PC-3 (cell line): ENCODE measurements at regions not wholly inside any gene's neighbourhood (a gene's known extent, or its start where the extent isn't known, plus 50 kb on each side); places are given as distances from the start of the nearest gene placed in this dataset.

ENCODE experiments used
- ATAC-seq: fragments of 200-7000 bp; cut with Tn5 transposase; 2 replicates; pipeline ENCODE4 v1.9.1; 2020; ENCODE audit warnings: mild to moderate bottlenecking, moderate library complexity
- BruUV-seq: library from RNA; stranded (reverse); fragments of 400-500 nt; replicated peaks from 2 replicates; lab custom pipeline; 2021; lab: Mats Ljungman, UMichigan
- CTCF ChIA-PET: fragments of 300-600 bp; sonication (Branson Sonifier 250); formaldehyde crosslinking; loops from one replicate; lab custom pipeline; 2022; ENCODE audit warnings: antibody characterized with exemption; lab: Charles Lee
- POLR2A ChIA-PET: fragments of 300-600 bp; sonication (Branson Sonifier 250); formaldehyde crosslinking; loops from one replicate; lab custom pipeline; 2022; ENCODE audit warnings: antibody characterized with exemption; ENCODE audit not compliant: unreplicated experiment; lab: Charles Lee
- DNase-seq: peaks from one replicate; pipeline ENCODE4 v3.0.0-alpha.2; 2015
- H2AFZ ChIP-seq: fragments of 300-600 bp; sonication (generic); 2 replicates; pipeline ENCODE4 v1.6.0; 2016; ENCODE audit warnings: antibody characterized with exemption, low read length
- H3F3A ChIP-seq: fragments of 300-600 bp; sonication (generic); one replicate; pipeline ENCODE4 v1.6.0; 2017; ENCODE audit warnings: antibody characterized with exemption, low read length, control low read depth, mild to moderate bottlenecking; ENCODE audit not compliant: unreplicated experiment
- H3K27ac ChIP-seq: fragments of 300-600 bp; sonication (generic); 2 replicates; pipeline ENCODE4 v1.5.1; 2016; ENCODE audit warnings: mild to moderate bottlenecking, low read length
- H3K27me3 ChIP-seq: fragments of 300-600 bp; sonication (generic); 2 replicates; pipeline ENCODE4 v1.6.1; 2016; ENCODE audit warnings: low read length, mixed read lengths
- H3K36me3 ChIP-seq: fragments of 300-600 bp; sonication (generic); 2 replicates; pipeline ENCODE4 v1.6.1; 2016; ENCODE audit warnings: low read depth, mixed run types, low read length, mixed read lengths
- H3K4me1 ChIP-seq: fragments of 300-600 bp; sonication (generic); 2 replicates; pipeline ENCODE4 v1.5.1; 2016; ENCODE audit warnings: low read length; ENCODE audit not compliant: insufficient read depth
- H3K4me2 ChIP-seq: fragments of 300-600 bp; sonication (generic); 2 replicates; pipeline ENCODE4 v1.6.0; 2016; ENCODE audit warnings: low read length
- H3K4me3 ChIP-seq: fragments of 300-600 bp; sonication (generic); 2 replicates; pipeline ENCODE4 v1.5.1; 2016; ENCODE audit warnings: mild to moderate bottlenecking, low read length, mixed read lengths
- H3K79me2 ChIP-seq: fragments of 300-600 bp; sonication (generic); 2 replicates; pipeline ENCODE4 v1.6.1; 2017; ENCODE audit warnings: low read length, mixed read lengths
- H3K9ac ChIP-seq: fragments of 300-600 bp; sonication (generic); 2 replicates; pipeline ENCODE4 v1.6.0; 2016; ENCODE audit warnings: mild to moderate bottlenecking, low read length
- H3K9me2 ChIP-seq: fragments of 300-600 bp; sonication (generic); replicated peaks from 2 replicates; pipeline ENCODE4 v1.6.1; 2016; ENCODE audit warnings: mixed run types, low read length, mixed read lengths
- H3K9me3 ChIP-seq: fragments of 300-600 bp; sonication (generic); 2 replicates; pipeline ENCODE4 v1.6.1; 2016; ENCODE audit warnings: low read length, mixed read lengths
- H4K20me1 ChIP-seq: fragments of 300-600 bp; sonication (generic); 2 replicates; pipeline ENCODE4 v1.6.1; 2016; ENCODE audit warnings: low read length, mixed read lengths
- CTCF ChIP-seq: fragments of 300-600 bp; sonication (generic); conservative IDR thresholded peaks from 2 replicates; pipeline ENCODE4 v1.5.1; 2017; ENCODE audit warnings: antibody characterized with exemption, low read depth, mild to moderate bottlenecking, low read length
- EZH2 ChIP-seq: fragments of 300-600 bp; sonication (generic); IDR thresholded peaks from one replicate; pipeline ENCODE4 v1.6.1; 2017; ENCODE audit warnings: antibody characterized with exemption, mild to moderate bottlenecking, low read length; ENCODE audit not compliant: unreplicated experiment
- EZH2phosphoT487 ChIP-seq: fragments of 300-600 bp; sonication (generic); IDR thresholded peaks from 2 replicates; pipeline ENCODE4 v1.6.1; 2018; ENCODE audit warnings: mild to moderate bottlenecking, antibody characterized with exemption, low read length, borderline replicate concordance
- intact Hi-C: fragments of 100-400 bp; cut with micrococcal nuclease; formaldehyde crosslinking; loops from 2 replicates; pipeline ENCODE4 v1.9.0; 2023

DNA sequence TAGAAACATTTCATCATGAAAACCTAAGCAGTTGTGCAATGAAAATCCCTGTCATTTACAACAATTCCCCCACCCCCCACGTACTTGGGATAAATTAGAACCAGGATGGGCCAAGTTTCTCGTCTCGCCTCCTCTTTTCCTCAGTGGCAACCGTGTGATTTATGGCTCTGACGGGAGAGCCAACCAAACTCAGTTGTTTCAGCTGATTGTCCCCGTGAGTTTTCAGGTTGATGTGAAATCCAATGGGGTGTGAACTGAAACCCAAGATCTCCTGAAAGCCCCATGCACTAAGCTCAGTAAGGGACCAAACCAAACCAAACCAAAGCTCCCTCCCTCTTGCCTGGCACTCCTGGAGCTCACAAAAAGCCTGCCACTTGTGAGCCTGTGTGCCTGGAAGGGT lies 138.7 kb upstream of the SLC24A2 start:
- intact Hi-C loops = loop anchor here (5.0 to 10.0 kb wide), 2 partner anchors 690 to 1197 kb away; no protein-coding TSS in a partner anchor
- no peaks in the 10 kb centered on the region for H3K9me3 ChIP-seq
- H2AFZ ChIP-seq = no peak overlapping the region
- DNase-seq (no peak), ATAC-seq (no peak)
- TF ChIP-seq EZH2 = no peak
- TF ChIP-seq EZH2phosphoT487 = no peak
- no peak for TF ChIP-seq CTCF
- no peaks in the 10 kb centered on the region for H3K79me2 ChIP-seq
- H3K36me3 ChIP-seq = no peaks in the 10 kb centered on the region
- H3K4me2 ChIP-seq = no peak overlapping the region
- H3F3A ChIP-seq = no peaks in the 10 kb centered on the region
- BruUV-seq = no TSS peak
- H3K4me3 ChIP-seq = no peak overlapping the region
- ChIA-PET CTCF (no interaction called here), POLR2A (no interaction called here)
- no peak overlapping the region for H3K9ac ChIP-seq
- H3K4me1 ChIP-seq = no peaks in the 10 kb centered on the region
- H3K9me2 ChIP-seq = no peaks in the 10 kb centered on the region
- H3K27me3 ChIP-seq = no peaks in the 10 kb centered on the region
- H4K20me1 ChIP-seq = no peaks in the 10 kb centered on the region
- no peak overlapping the region for H3K27ac ChIP-seq

- Histone ChIP-seq H3K9me3 (no peaks in the 10 kb centered on the region), H3K9ac (no peak overlapping the region), H3K4me2 (no peak overlapping the region), H3K4me1 (no peaks in the 10 kb centered on the region), H3K36me3 (no peaks in the 10 kb centered on the region), H2AFZ (no peak overlapping the region), H3F3A (no peaks in the 10 kb centered on the region), H3K79me2 (no peaks in the 10 kb centered on the region), H4K20me1 (no peaks in the 10 kb centered on the region), H3K4me3 (no peak overlapping the region), H3K27ac (no peak overlapping the region), H3K27me3 (no peaks in the 10 kb centered on the region), H3K9me2 (no peaks in the 10 kb centered on the region)
- BruUV-seq = no TSS peak
- ChIA-PET POLR2A (no interaction called here), CTCF (no interaction called here)
- DNase-seq (no peak), ATAC-seq (no peak)
- TF ChIP-seq EZH2 (no peak), EZH2phosphoT487 (no peak), CTCF (no peak)
- intact Hi-C loops = loop anchor here (1.0 to 10.0 kb wide), 4 partner anchors 265 to 1198 kb away; no protein-coding TSS in a partner anchor
These were observed 137.9 kb upstream of the SLC24A2 start for GRCh38 chr9:19926774-19927173.

- TF ChIP-seq CTCF = peak; percentile 86
- no peak for TF ChIP-seq EZH2phosphoT487
- TF ChIP-seq EZH2 = no peak
- no TSS peak for BruUV-seq
- H3K36me3 ChIP-seq = no peaks in the 10 kb centered on the region
- no peaks in the 10 kb centered on the region for H3K4me1 ChIP-seq
- DNase-seq = peak; percentile 83
- peak overlapping the region; percentile 62 for H2AFZ ChIP-seq
- H3K27me3 ChIP-seq = no peaks in the 10 kb centered on the region
- H3K27ac ChIP-seq = no peak overlapping the region
- peak overlapping the region; percentile 44; the same call in 1 of the 2 replicates for H3K4me3 ChIP-seq
- intact Hi-C loops = loop anchor here (1.0 to 10.0 kb wide), 4 partner anchors 265 to 1199 kb away; no protein-coding TSS in a partner anchor
- H3K4me2 ChIP-seq = peak overlapping the region; percentile 74
- ATAC-seq = peak; percentile 89
- no peak overlapping the region for H3K9ac ChIP-seq
- no peaks in the 10 kb centered on the region for H3K9me2 ChIP-seq
- H3F3A ChIP-seq = no peaks in the 10 kb centered on the region
- no peaks in the 10 kb centered on the region for H3K79me2 ChIP-seq
- ChIA-PET CTCF (no interaction called here), POLR2A (no interaction called here)
- no peaks in the 10 kb centered on the region for H4K20me1 ChIP-seq
- no peaks in the 10 kb centered on the region for H3K9me3 ChIP-seq
These were observed 137.1 kb upstream of the SLC24A2 start for GRCh38 chr9:19925674-19926503.
